Ovary (tissue), 7 donors: ENCODE measurements at regions not wholly inside any gene's neighbourhood (a gene's known extent, or its start where the extent isn't known, plus 50 kb on each side); places are given as distances from the start of the nearest gene placed in this dataset.

Experiments
- DNase-seq, 5 donors: peaks; one replicate each; pipeline ENCODE4 v3.0.0-alpha.2; 2019 to 2020
- H3K27ac ChIP-seq, 2 donors: fragments of 200-600 bp; one replicate each; pipeline versions ENCODE4 v1.5.1 to v1.8.0; 2019 to 2022
- H3K27me3 ChIP-seq: fragments of 200-600 bp; one replicate; pipeline ENCODE4 v1.8.0; 2022
- H3K36me3 ChIP-seq: fragments of 200-600 bp; sonication (generic); one replicate; pipeline ENCODE4 v1.5.1; 2019
- H3K4me1 ChIP-seq: one replicate; pipeline ENCODE4 v1.8.1; 2013; ENCODE audit warnings: mild to moderate bottlenecking, moderate library complexity; ENCODE audit not compliant: insufficient read depth
- H3K4me3 ChIP-seq: fragments of 200-600 bp; sonication (generic); one replicate; pipeline ENCODE4 v1.5.1; 2017
- H3K9me3 ChIP-seq, 2 donors: fragments of 200-600 bp in 1 of 2; sonication (generic) in 1 of 2; one replicate each; pipeline versions ENCODE4 v1.5.1 to v1.8.1; 2013 to 2019; ENCODE audit warnings: mild to moderate bottlenecking in 1 of 2, moderate library complexity in 1 of 2
- CTCF ChIP-seq, 3 donors: fragments of 450-650 bp in 2 of 3; fragments of 200-600 bp in 1 of 3; IDR thresholded peaks; one replicate each; pipeline versions ENCODE4 v1.5.1 to v1.8.0; 2016 to 2022; ENCODE audit warnings: antibody characterized with exemption in 3 of 3, mild to moderate bottlenecking in 1 of 3
- EP300 ChIP-seq: sonication (generic); formaldehyde crosslinking; IDR thresholded peaks from one replicate; pipeline ENCODE4 v1.6.1; 2017; ENCODE audit warnings: antibody characterized with exemption
- POLR2A ChIP-seq: fragments of 450-650 bp; IDR thresholded peaks from one replicate; pipeline ENCODE4 v1.6.1; 2017; ENCODE audit warnings: antibody characterized with exemption, mild to moderate bottlenecking, moderate library complexity
- WGBS, 3 donors: extraction: QIAGEN DNeasy Blood & Tissue Kit in 1 of 3; methylation state at CpG; one replicate each; pipeline versions ENCODE4 v1.1.5 to v1.1.7; 2013 to 2017; 5-methylcytosine and 5-hydroxymethylcytosine counted together
- intact Hi-C, 4 donors: fragments of 100-400 bp; cut with DNase I; formaldehyde crosslinking; loops; one replicate each; pipeline versions ENCODE4 v1.11.0 to v1.15.1; 2022 to 2023
- donor health status: DM: no; HTN: no; CAD: no; lungs with moderate emphysema.
- donor health status: DM: no; HTN: no; CAD: no.
- donor health status: Bipolar disorder and iron deficiency.
- donor health status: DM: no; HTN: no; CAD: no.
- donor health status: DM: yes; HTN: yes; CAD: no.

- intact Hi-C loops = no loop called here
- WGBS, 3 donors = 35 to 40% (median 39%) methylated on average over 1 of the region's 1 CpG
Measured at GRCh38 chr13:103350147-103350546, 283.9 kb upstream of the SLC10A2 start.

GRCh38 chr13:103349211-103349980, 283.2 kb upstream of the SLC10A2 start:
- Histone ChIP-seq H3K27ac (no peak overlapping the region), H3K36me3 (no peaks in the 10 kb centered on the region), H3K9me3 (no peaks in the 10 kb centered on the region), H3K4me3 (no peak overlapping the region), H3K4me1 (no peaks in the 10 kb centered on the region), H3K27me3 (no peaks in the 10 kb centered on the region)
- DNase-seq = no peak
- intact Hi-C loops = no loop called here
- TF ChIP-seq POLR2A = no peak
- no peak for TF ChIP-seq CTCF (IDR thresholded peaks at IDR 0.05)
- TF ChIP-seq EP300 = no peak
- 11 to 15% (median 14%) methylated on average over 6 of the region's 6 CpGs for WGBS, 3 donors

More at GRCh38 chr13:103350147-103350546, 283.9 kb upstream of the SLC10A2 start:
- H3K4me1 ChIP-seq = no peaks in the 10 kb centered on the region
- no peak overlapping the region for H3K27ac ChIP-seq
- DNase-seq = no peak
- TF ChIP-seq EP300 = no peak
- no peak for TF ChIP-seq POLR2A
- no peak for TF ChIP-seq CTCF (IDR thresholded peaks at IDR 0.05)
- H3K4me3 ChIP-seq = no peak overlapping the region
- no peaks in the 10 kb centered on the region for H3K27me3 ChIP-seq
- H3K36me3 ChIP-seq = no peaks in the 10 kb centered on the region
- no peaks in the 10 kb centered on the region for H3K9me3 ChIP-seq

DNA sequence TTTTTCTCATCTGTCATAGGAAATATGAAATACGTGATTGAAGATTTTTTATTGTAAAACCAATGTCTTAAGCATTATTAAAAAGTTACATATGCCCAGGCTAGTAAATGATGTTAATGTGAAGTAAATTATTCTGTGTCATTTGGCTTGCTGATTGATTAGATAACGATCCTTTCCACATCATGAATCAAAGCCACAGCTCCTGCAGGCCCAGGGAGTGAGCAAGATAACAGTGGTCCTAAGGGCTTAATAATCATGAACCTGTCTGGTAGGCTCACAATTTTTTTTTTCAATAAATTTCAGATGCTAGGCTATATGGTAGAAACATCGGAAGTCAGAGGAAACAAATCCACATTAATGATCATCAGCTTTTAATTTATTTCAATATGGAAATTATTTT, 269.0 kb upstream of the SLC10A2 start:
- no peak overlapping the region for H3K27ac ChIP-seq
- H3K27me3 ChIP-seq = no peaks in the 10 kb centered on the region
- intact Hi-C loops = no loop called here
- no peak for DNase-seq
- H3K4me1 ChIP-seq = no peaks in the 10 kb centered on the region
- TF ChIP-seq CTCF (IDR thresholded peaks at IDR 0.05) (no peak), EP300 (no peak), POLR2A (no peak)
- no peak overlapping the region for H3K4me3 ChIP-seq
- 52 to 65% (median 59%) methylated on average over 3 of the region's 3 CpGs for WGBS, 3 donors
- no peaks in the 10 kb centered on the region for H3K36me3 ChIP-seq
- H3K9me3 ChIP-seq = no peaks in the 10 kb centered on the region

- H3K27me3 ChIP-seq = no peaks in the 10 kb centered on the region
- 69 to 74% (median 73%) methylated on average over 4 of the region's 4 CpGs for WGBS, 3 donors
- no peaks in the 10 kb centered on the region for H3K36me3 ChIP-seq
- H3K4me1 ChIP-seq = no peaks in the 10 kb centered on the region
- H3K4me3 ChIP-seq = no peak overlapping the region
- no peak for DNase-seq
- TF ChIP-seq POLR2A = no peak
- TF ChIP-seq EP300 = no peak
- no peaks in the 10 kb centered on the region for H3K9me3 ChIP-seq
- intact Hi-C loops = no loop called here
- no peak overlapping the region for H3K27ac ChIP-seq
Measured at GRCh38 chr13:103331924-103332323, 265.7 kb upstream of the SLC10A2 start.

DNA sequence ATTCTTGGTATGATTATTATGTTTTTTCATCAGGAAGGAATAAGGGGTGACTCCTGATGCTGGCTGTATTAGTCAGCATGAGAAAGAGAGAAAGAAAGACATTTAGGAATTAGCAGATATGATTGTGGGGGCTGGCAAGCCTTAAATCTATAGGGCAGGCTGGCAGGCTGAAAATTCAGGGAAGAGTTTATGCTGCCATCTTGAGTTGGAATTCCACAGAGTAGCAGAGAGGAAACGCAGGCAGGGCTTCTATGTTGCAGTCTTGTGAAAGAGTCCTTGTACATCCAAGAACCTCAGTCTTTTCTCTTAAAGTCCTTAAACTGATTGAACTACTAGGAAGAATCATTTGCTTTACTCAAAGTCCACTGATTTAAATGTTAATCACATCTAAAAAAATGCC, 262.7 kb upstream of the SLC10A2 start:
- Histone ChIP-seq H3K9me3 (no peaks in the 10 kb centered on the region), H3K36me3 (no peaks in the 10 kb centered on the region), H3K27ac (no peak overlapping the region), H3K27me3 (no peaks in the 10 kb centered on the region), H3K4me3 (no peak overlapping the region), H3K4me1 (no peaks in the 10 kb centered on the region)
- DNase-seq = no peak
- TF ChIP-seq CTCF (IDR thresholded peaks at IDR 0.05) = no peak
- TF ChIP-seq EP300 = no peak
- no peak for TF ChIP-seq POLR2A
- intact Hi-C loops = no loop called here
- 64 to 68% (median 67%) methylated on average over 1 of the region's 1 CpG for WGBS, 3 donors
